Effector CD8-positive, alpha-beta T cell (primary cell): ENCODE measurements at regions not wholly inside any gene's neighbourhood (a gene's known extent, or its start where the extent isn't known, plus 50 kb on each side); places are given as distances from the start of the nearest gene placed in this dataset.

ENCODE experiments used
- DNase-seq: peaks from one replicate; lab custom pipeline; 2025; lab: John Stamatoyannopoulos, UW

- DNase-seq, result no peak
Observed at GRCh38 chr5:156261275-156261939, 65.6 kb upstream of the SGCD start.

GRCh38 chr5:156271569-156271968 is 55.4 kb upstream of the SGCD start:
- no peak for DNase-seq

GRCh38 chr5:156272139-156272538 is 54.8 kb upstream of the SGCD start:
- DNase-seq, result no peak

GRCh38 chr5:156273325-156273724 is 53.6 kb upstream of the SGCD start:
- no peak for DNase-seq

GRCh38 chr5:156274453-156274852 is 52.5 kb upstream of the SGCD start:
- no peak for DNase-seq
